Transverse colon (tissue), 4 donors: ENCODE measurements at regions not wholly inside any gene's neighbourhood (a gene's known extent, or its start where the extent isn't known, plus 50 kb on each side); places are given as distances from the start of the nearest gene placed in this dataset.

ENCODE experiments used
- CTCF ChIP-seq, 5 experiments: fragments of 200-600 bp in 3 of 5; fragments of 450-650 bp in 2 of 5; sonication (generic) in 3 of 5; IDR thresholded peaks; 1 replicate in 2 of 5; 2 replicates in 3 of 5; pipeline ENCODE4 v1.5.1; 2016 to 2017; ENCODE audit warnings: antibody characterized with exemption in 5 of 5, inconsistent platforms in 3 of 5, mild to moderate bottlenecking in 2 of 5, moderate library complexity in 1 of 5
- EP300 ChIP-seq: sonication (generic); formaldehyde crosslinking; IDR thresholded peaks from one replicate; pipeline ENCODE4 v1.6.1; 2017; ENCODE audit warnings: antibody characterized with exemption, low read depth
- POLR2A ChIP-seq: fragments of 450-650 bp; IDR thresholded peaks from one replicate; pipeline ENCODE4 v1.6.1; 2016; ENCODE audit warnings: antibody characterized with exemption, mild to moderate bottlenecking, moderate library complexity
- POLR2AphosphoS5 ChIP-seq, 3 donors: sonication (generic); formaldehyde crosslinking; IDR thresholded peaks; one replicate each; pipeline ENCODE4 v1.6.1; 2016; ENCODE audit warnings: antibody characterized with exemption in 3 of 3

GRCh38 chrX:122115604-122116003 is 1068.2 kb downstream of the GLUD2 start:
- no peak for TF ChIP-seq EP300
- no peak for TF ChIP-seq CTCF (IDR thresholded peaks at IDR 0.05)
- TF ChIP-seq POLR2AphosphoS5 (IDR thresholded peaks at IDR 0.05) = no peak
- TF ChIP-seq POLR2A = no peak
